SK-N-SH (cell line): ENCODE measurements at regions not wholly inside any gene's neighbourhood (a gene's known extent, or its start where the extent isn't known, plus 50 kb on each side); places are given as distances from the start of the nearest gene placed in this dataset.

Experiments
- CTCF ChIA-PET: fragments of 300-600, 350-600 bp; formaldehyde crosslinking; extraction: SDS; loops from one replicate; lab custom pipeline; 2021; lab: Yijun Ruan, JAX
- POLR2A ChIA-PET: fragments of 350-600 bp; sonication (Branson Sonifier 250); formaldehyde crosslinking; extraction: SDS; loops from one replicate; lab custom pipeline; 2020; ENCODE audit warnings: antibody characterized with exemption, inconsistent platforms; lab: Yijun Ruan, JAX
- DNase-seq: peaks from one replicate; pipeline ENCODE4 v3.0.0; 2012
- H2AFZ ChIP-seq: fragments of 200-600 bp; sonication (generic); 2 replicates; pipeline ENCODE4 v1.8.1; 2016; ENCODE audit warnings: antibody characterized with exemption, mild to moderate bottlenecking, low read depth
- H3F3A ChIP-seq: fragments of 200-600 bp; sonication (generic); replicated peaks from 2 replicates; pipeline ENCODE3; 2016; ENCODE audit warnings: antibody characterized with exemption, mild to moderate bottlenecking; ENCODE audit not compliant: insufficient read depth
- H3K27ac ChIP-seq, 2 experiments: fragments of 200-500 bp in 1 of 2; fragments of 200-600 bp in 1 of 2; sonication (Bioruptor generic) in 1 of 2; sonication (generic), shearing (Covaris generic) in 1 of 2; 2 replicates each; pipeline versions ENCODE4 v1.5.1 to v1.6.1; 2014 to 2016; ENCODE audit warnings: low read depth in 2 of 2, inconsistent platforms in 1 of 2, low read length in 1 of 2, mild to moderate bottlenecking in 1 of 2, mixed read lengths in 1 of 2
- H3K27me3 ChIP-seq: fragments of 200-600 bp; sonication (generic), shearing (Covaris generic); 2 replicates; pipeline ENCODE4 v1.6.1; 2016; ENCODE audit warnings: mixed run types; ENCODE audit not compliant: insufficient read depth
- H3K36me3 ChIP-seq, 2 experiments: fragments of 200-500 bp in 1 of 2; fragments of 200-600 bp in 1 of 2; sonication (Bioruptor generic) in 1 of 2; sonication (generic) in 1 of 2; replicated peaks in 1 of 2; 2 replicates each; pipeline versions ENCODE3 to v1.5.1; 2014 to 2016; ENCODE audit warnings: low read length in 1 of 2, mild to moderate bottlenecking in 1 of 2; ENCODE audit not compliant: insufficient read depth in 2 of 2, control insufficient read depth in 1 of 2
- H3K4me1 ChIP-seq, 2 experiments: fragments of 200-500 bp in 1 of 2; fragments of 200-600 bp in 1 of 2; sonication (Bioruptor generic) in 1 of 2; sonication (generic), shearing (Covaris generic) in 1 of 2; 2 replicates each; pipeline versions ENCODE4 v1.5.1 to v1.6.1; 2014 to 2016; ENCODE audit warnings: low read depth in 1 of 2, low read length in 1 of 2, mixed run types in 1 of 2; ENCODE audit not compliant: insufficient read depth in 2 of 2, control insufficient read depth in 1 of 2
- H3K4me2 ChIP-seq: fragments of 200-600 bp; sonication (generic), shearing (Covaris generic); 2 replicates; pipeline ENCODE4 v1.6.1; 2017; ENCODE audit warnings: mixed run types
- H3K4me3 ChIP-seq, 2 experiments: fragments of 200-500 bp in 1 of 2; fragments of 200-600 bp in 1 of 2; sonication (Bioruptor generic) in 1 of 2; sonication (generic), shearing (Covaris generic) in 1 of 2; 2 replicates each; pipeline versions ENCODE4 v1.5.1 to v1.8.1; 2014 to 2016; ENCODE audit warnings: low read depth in 2 of 2, inconsistent platforms in 1 of 2, low read length in 1 of 2, mild to moderate bottlenecking in 1 of 2, mixed read lengths in 1 of 2, moderate library complexity in 1 of 2
- H3K79me2 ChIP-seq: fragments of 200-600 bp; sonication (generic); 2 replicates; pipeline ENCODE4 v1.8.1; 2017; ENCODE audit warnings: mild to moderate bottlenecking; ENCODE audit not compliant: insufficient read depth
- H3K9ac ChIP-seq: fragments of 200-600 bp; sonication (generic); 2 replicates; pipeline ENCODE4 v1.6.1; 2017; ENCODE audit warnings: mixed run types
- H3K9me2 ChIP-seq: fragments of 200-600 bp; sonication (generic); 2 replicates; pipeline ENCODE4 v1.6.1; 2017; ENCODE audit warnings: mixed run types
- H3K9me3 ChIP-seq: fragments of 200-600 bp; sonication (generic); 2 replicates; pipeline ENCODE4 v1.6.1; 2017; ENCODE audit warnings: mixed run types, mild to moderate bottlenecking, moderate library complexity
- H4K20me1 ChIP-seq: fragments of 200-600 bp; sonication (generic); 2 replicates; pipeline ENCODE4 v1.6.1; 2017; ENCODE audit warnings: mild to moderate bottlenecking, mixed run types; ENCODE audit not compliant: insufficient read depth
- FOXM1 ChIP-seq: IDR thresholded peaks from 2 replicates; pipeline ENCODE4 v1.4.0; 2012; ENCODE audit warnings: low read depth, mild to moderate bottlenecking
- GABPA ChIP-seq: IDR thresholded peaks from 2 replicates; pipeline ENCODE4 v1.4.0; 2012; ENCODE audit warnings: low read depth, mild to moderate bottlenecking
- GATA2 ChIP-seq: sonication (generic); formaldehyde crosslinking; IDR thresholded peaks from 2 replicates; pipeline ENCODE4 v1.5.0; 2020; ENCODE audit warnings: mild to moderate bottlenecking, missing genetic modification reagents
- IRF3 ChIP-seq: fragments of 150-350 bp; IDR thresholded peaks from 2 replicates; pipeline ENCODE4 v1.6.1; 2016; ENCODE audit warnings: mild to moderate bottlenecking, low read depth, low read length
- MAX ChIP-seq: IDR thresholded peaks from 2 replicates; pipeline ENCODE4 v1.4.0; 2012; ENCODE audit warnings: low read depth
- MEF2A ChIP-seq: IDR thresholded peaks from 2 replicates; pipeline ENCODE4 v1.4.0; 2012; ENCODE audit warnings: low read depth, borderline replicate concordance
- MXI1 ChIP-seq: IDR thresholded peaks from 2 replicates; pipeline ENCODE4 v1.6.1; 2012; ENCODE audit warnings: mild to moderate bottlenecking, low read depth, low read length, improper control_type of control experiment
- NFIC ChIP-seq: IDR thresholded peaks from 2 replicates; pipeline ENCODE4 v1.4.0; 2012; ENCODE audit warnings: borderline replicate concordance
- POLR2AphosphoS5 ChIP-seq: IDR thresholded peaks from 2 replicates; pipeline ENCODE4 v1.6.1; 2012; ENCODE audit warnings: low read depth, low read length
- RFX5 ChIP-seq: IDR thresholded peaks from 2 replicates; pipeline ENCODE4 v1.6.1; 2012; ENCODE audit warnings: mild to moderate bottlenecking, improper control_type of control experiment, low read length
- RXRA ChIP-seq: IDR thresholded peaks from 2 replicates; pipeline ENCODE4 v1.4.0; 2012; ENCODE audit warnings: low read depth, mild to moderate bottlenecking, borderline replicate concordance
- SIN3A ChIP-seq: IDR thresholded peaks from 2 replicates; pipeline ENCODE4 v1.6.1; 2012; ENCODE audit warnings: low read depth, mild to moderate bottlenecking, low read length, moderate library complexity, borderline replicate concordance
- SMC3 ChIP-seq: IDR thresholded peaks from 2 replicates; pipeline ENCODE4 v1.6.1; 2012; ENCODE audit warnings: low read depth, low read length, improper control_type of control experiment
- USF1 ChIP-seq: IDR thresholded peaks from 2 replicates; pipeline ENCODE4 v1.4.0; 2012; ENCODE audit warnings: low read depth, borderline replicate concordance
- YY1 ChIP-seq: IDR thresholded peaks from 2 replicates; pipeline ENCODE4 v1.4.0; 2012; ENCODE audit warnings: low read depth, mild to moderate bottlenecking
- WGBS: methylation state at CpG from one replicate; pipeline ENCODE4 v1.1.6; 2017; ENCODE audit warnings: low lambda C conversion rate; 5-methylcytosine and 5-hydroxymethylcytosine counted together
- TF ChIP-seq, protein P1 (sequence below): IDR thresholded peaks from 2 replicates; pipeline ENCODE4 v1.4.0; 2012; ENCODE audit warnings: low read depth, borderline replicate concordance

DNA sequence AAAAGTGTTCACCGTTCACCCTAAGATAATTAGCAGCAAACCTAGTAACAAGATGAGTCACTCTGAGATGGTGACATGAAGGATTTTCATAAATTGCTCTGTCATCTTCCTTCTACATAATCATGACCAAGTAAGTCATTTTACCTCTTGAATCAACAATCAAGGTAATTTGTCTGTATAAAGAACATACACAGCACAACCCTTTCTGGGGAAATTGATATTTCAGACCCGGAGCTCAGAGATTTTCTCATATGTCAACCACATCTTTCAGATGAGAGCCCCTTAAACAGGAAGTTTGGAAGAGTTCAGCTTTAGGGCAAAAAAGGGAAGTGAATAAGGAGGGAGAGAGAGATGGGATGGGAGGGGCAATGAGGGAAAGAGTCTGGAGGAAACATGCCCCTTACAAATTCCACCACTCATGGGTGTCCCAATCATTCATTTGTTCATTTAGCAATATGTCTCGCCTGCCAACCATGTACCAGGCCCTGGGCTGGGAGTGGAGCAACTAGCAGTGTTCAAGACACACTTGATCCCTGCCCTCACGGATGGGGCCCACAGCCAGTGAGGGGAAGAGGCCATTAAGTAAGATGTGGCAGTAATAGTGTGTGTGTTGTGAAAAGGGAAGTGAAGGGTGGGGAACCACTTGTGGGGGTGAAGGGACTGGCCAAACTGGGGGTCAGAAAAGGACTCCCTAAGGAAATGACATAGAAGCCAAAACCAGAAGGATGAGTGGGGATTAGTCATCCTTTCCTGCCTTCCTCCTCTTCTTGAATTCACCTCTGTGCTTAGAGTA, 190.9 kb downstream of the MAFB start:
- H2AFZ ChIP-seq: no peak overlapping the region
- no peaks in the 10 kb centered on the region for H3K79me2 ChIP-seq
- no peaks in the 10 kb centered on the region for H3K27me3 ChIP-seq
- no peak overlapping the region for H3K4me3 ChIP-seq
- CTCF ChIA-PET: no interaction called here
- POLR2A ChIA-PET: no interaction called here
- no peaks in the 10 kb centered on the region for H3F3A ChIP-seq
- H3K9me3 ChIP-seq: no peaks in the 10 kb centered on the region
- no peak overlapping the region for H3K4me2 ChIP-seq
- TF ChIP-seq POLR2AphosphoS5 (no peak), SIN3A (no peak), RFX5 (no peak), NFIC (no peak), USF1 (no peak), MAX (no peak), GATA2 (no peak), MXI1 (no peak), MEF2A (no peak), FOXM1 (no peak), YY1 (no peak), SMC3 (no peak), IRF3 (no peak), RXRA (no peak), GABPA (no peak)
- TF ChIP-seq, protein P1, sequence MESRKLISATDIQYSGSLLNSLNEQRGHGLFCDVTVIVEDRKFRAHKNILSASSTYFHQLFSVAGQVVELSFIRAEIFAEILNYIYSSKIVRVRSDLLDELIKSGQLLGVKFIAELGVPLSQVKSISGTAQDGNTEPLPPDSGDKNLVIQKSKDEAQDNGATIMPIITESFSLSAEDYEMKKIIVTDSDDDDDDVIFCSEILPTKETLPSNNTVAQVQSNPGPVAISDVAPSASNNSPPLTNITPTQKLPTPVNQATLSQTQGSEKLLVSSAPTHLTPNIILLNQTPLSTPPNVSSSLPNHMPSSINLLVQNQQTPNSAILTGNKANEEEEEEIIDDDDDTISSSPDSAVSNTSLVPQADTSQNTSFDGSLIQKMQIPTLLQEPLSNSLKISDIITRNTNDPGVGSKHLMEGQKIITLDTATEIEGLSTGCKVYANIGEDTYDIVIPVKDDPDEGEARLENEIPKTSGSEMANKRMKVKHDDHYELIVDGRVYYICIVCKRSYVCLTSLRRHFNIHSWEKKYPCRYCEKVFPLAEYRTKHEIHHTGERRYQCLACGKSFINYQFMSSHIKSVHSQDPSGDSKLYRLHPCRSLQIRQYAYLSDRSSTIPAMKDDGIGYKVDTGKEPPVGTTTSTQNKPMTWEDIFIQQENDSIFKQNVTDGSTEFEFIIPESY: no peak
- H3K4me1 ChIP-seq: no peaks in the 10 kb centered on the region
- no peak overlapping the region for H3K27ac ChIP-seq
- no peak overlapping the region for H3K9ac ChIP-seq
- DNase-seq: no peak
- 30% methylated on average over 4 of the region's 4 CpGs for WGBS
- no peaks in the 10 kb centered on the region for H3K9me2 ChIP-seq
- H3K36me3 ChIP-seq: no peaks in the 10 kb centered on the region
- no peaks in the 10 kb centered on the region for H4K20me1 ChIP-seq
